ENCODE measurements at regions not wholly inside any gene's neighbourhood (a gene's known extent, or its start where the extent isn't known, plus 50 kb on each side); places are given as distances from the start of the nearest gene placed in this dataset.

- no peak for TF ChIP-seq CTCF (IDR thresholded peaks at IDR 0.05)
- TF ChIP-seq POLR2A (IDR thresholded peaks at IDR 0.05), result no peak
Measured at GRCh38 chr10:78727251-78727650, 341.5 kb upstream of the ZMIZ1 start.

Data from thyroid gland (tissue), 4 donors.